ENCODE measurements at regions not wholly inside any gene's neighbourhood (a gene's known extent, or its start where the extent isn't known, plus 50 kb on each side); places are given as distances from the start of the nearest gene placed in this dataset.
"Not testable (repeated sequence)": the region's sequence is repeated elsewhere in the genome, so short reads cannot be mapped to it uniquely, and the experiment has no call there.

GRCh38 chr11:12585861-12586260, 88.4 kb upstream of the TEAD1 start:
- intact Hi-C loops (cut with DNase I) = loop anchor here in 1 of 10 donors (5.0 to 10.0 kb wide), 2 partner anchors 61 to 281 kb away; no protein-coding TSS in a partner anchor
- Histone ChIP-seq H3K27me3 (no peaks in the 10 kb centered on the region), H3K4me3 (no peak overlapping the region), H3K36me3 (no peaks in the 10 kb centered on the region), H3K9me3 (no peaks in the 10 kb centered on the region), H3K27ac (no peak overlapping the region), H3K4me1 (peaks cover 0 to 26% (median 15%) of the 10 kb centered on the region in 9 donors)
- DNase-seq (peak in 1 of 2 donors; percentile 24), ATAC-seq (peak in 7 of 8 donors; percentile 29 to 83 (median 73))
- no peak for TF ChIP-seq CTCF (IDR thresholded peaks at IDR 0.05)
- 24 to 25% methylated on average over 3 of the region's 3 CpGs for WGBS, 2 donors

- WGBS, 2 donors = 61 to 64% methylated on average over 6 of the region's 6 CpGs
- no peaks in the 10 kb centered on the region for H3K9me3 ChIP-seq
- peaks cover 0 to 19% (median 13%) of the 10 kb centered on the region in 9 donors for H3K4me1 ChIP-seq
- no peaks in the 10 kb centered on the region for H3K36me3 ChIP-seq
- intact Hi-C loops (cut with DNase I) = loop anchor here in 1 of 10 donors (5.0 to 10.0 kb wide), 2 partner anchors 63 to 280 kb away; no protein-coding TSS in a partner anchor
- H3K27me3 ChIP-seq = no peaks in the 10 kb centered on the region
- H3K4me3 ChIP-seq = no peak overlapping the region
- DNase-seq (no peak), ATAC-seq (no peak)
- H3K27ac ChIP-seq = no peak overlapping the region
- TF ChIP-seq CTCF (IDR thresholded peaks at IDR 0.05) = no peak
These were observed 86.8 kb upstream of the TEAD1 start for GRCh38 chr11:12587333-12587991.

GRCh38 chr11:12591706-12592105, 82.5 kb upstream of the TEAD1 start:
- Histone ChIP-seq H3K9me3 (peaks cover 0 to 7% (median 0%) of the 10 kb centered on the region in 11 donors), H3K27me3 (no peaks in the 10 kb centered on the region), H3K4me3 (no peak overlapping the region), H3K4me1 (peaks cover 0 to 7% (median under 1%) of the 10 kb centered on the region in 9 donors), H3K27ac (no peak overlapping the region), H3K36me3 (no peaks in the 10 kb centered on the region)
- intact Hi-C loops (cut with DNase I) = loop anchor here in 1 of 10 donors (10.0 kb wide), 1 partner anchor 293 kb away; no protein-coding TSS in a partner anchor
- WGBS, 2 donors = 31 to 53% methylated on average over 4 of the region's 4 CpGs
- ATAC-seq (peak in 3 of 8 donors; percentile 26 to 73 (median 53)), DNase-seq (no peak)
- no peak for TF ChIP-seq CTCF (IDR thresholded peaks at IDR 0.05)

- Histone ChIP-seq H3K27ac (no peak overlapping the region), H3K9me3 (peaks cover 0 to 7% (median 0%) of the 10 kb centered on the region in 11 donors), H3K36me3 (no peaks in the 10 kb centered on the region), H3K4me3 (no peak overlapping the region), H3K4me1 (peaks cover 0 to 6% (median 0%) of the 10 kb centered on the region in 9 donors), H3K27me3 (no peaks in the 10 kb centered on the region)
- TF ChIP-seq CTCF (IDR thresholded peaks at IDR 0.05) = no peak
- intact Hi-C loops (cut with DNase I) = loop anchor here in 1 of 10 donors (10.0 kb wide), 1 partner anchor 293 kb away; no protein-coding TSS in a partner anchor
- DNase-seq = no peak
- 93% methylated on average over 3 of the region's 3 CpGs for WGBS, 2 donors
- no peak for ATAC-seq
These were observed 81.9 kb upstream of the TEAD1 start for GRCh38 chr11:12592283-12592682.

- not testable (repeated sequence) for DNase-seq, H3K27me3 ChIP-seq, H3K27ac ChIP-seq, H3K36me3 ChIP-seq, ATAC-seq, H3K4me3 ChIP-seq, H3K9me3 ChIP-seq
- WGBS, 2 donors = 80 to 85% methylated on average over 2 of the region's 2 CpGs
- intact Hi-C loops (cut with DNase I) = loop anchor here in 4 of 10 donors (5.0 to 10.0 kb wide), 4 partner anchors 88 to 297 kb away; no protein-coding TSS in a partner anchor
- H3K4me1 ChIP-seq = peaks cover 0 to 14% (median 0%) of the 10 kb centered on the region in 9 donors
These were observed 79.0 kb upstream of the TEAD1 start for GRCh38 chr11:12595089-12595847.
